HG03378 (cell line): ENCODE measurements at regions not wholly inside any gene's neighbourhood (a gene's known extent, or its start where the extent isn't known, plus 50 kb on each side); places are given as distances from the start of the nearest gene placed in this dataset.

Source experiments
- ATAC-seq: cut with Tn5 transposase; IDR thresholded peaks from one replicate; pipeline ENCODE4 v1.9.1; 2021; ENCODE audit warnings: mild to moderate bottlenecking, moderate library complexity; ENCODE audit not compliant: unreplicated experiment

GRCh38 chr14:54207476-54208462 lies 189.0 kb upstream of the CDKN3 start:
- no peak for ATAC-seq

GRCh38 chr14:54208751-54209150 lies 188.1 kb upstream of the CDKN3 start:
- ATAC-seq: no peak

- no peak for ATAC-seq
Observed at GRCh38 chr14:54209511-54210250, 187.1 kb upstream of the CDKN3 start.

GRCh38 chr14:54211551-54212308 lies 185.1 kb upstream of the CDKN3 start:
- no peak for ATAC-seq

GRCh38 chr14:54213536-54213935 lies 183.3 kb upstream of the CDKN3 start:
- no peak for ATAC-seq

GRCh38 chr14:54216827-54217226 lies 180.0 kb upstream of the CDKN3 start:
- ATAC-seq: no peak

- ATAC-seq: no peak
Observed at GRCh38 chr14:54219261-54220070, 177.3 kb upstream of the CDKN3 start.

GRCh38 chr14:54220071-54220703 lies 176.6 kb upstream of the CDKN3 start:
- ATAC-seq: no peak

GRCh38 chr14:54220704-54221431 lies 175.9 kb upstream of the CDKN3 start:
- ATAC-seq: no peak

- no peak for ATAC-seq
Observed at GRCh38 chr14:54221432-54221803, 175.4 kb upstream of the CDKN3 start.

- no peak for ATAC-seq
Observed at GRCh38 chr14:54221971-54222370, 174.8 kb upstream of the CDKN3 start.

GRCh38 chr14:54223831-54224402 lies 172.9 kb upstream of the CDKN3 start:
- no peak for ATAC-seq

- no peak for ATAC-seq
Observed at GRCh38 chr14:54225457-54226060, 171.2 kb upstream of the CDKN3 start.

GRCh38 chr14:54226103-54226502 lies 170.7 kb upstream of the CDKN3 start:
- ATAC-seq: no peak

GRCh38 chr14:54226558-54226957 lies 170.2 kb upstream of the CDKN3 start:
- no peak for ATAC-seq

GRCh38 chr14:54229136-54229535 lies 167.7 kb upstream of the CDKN3 start:
- no peak for ATAC-seq

GRCh38 chr14:54230645-54231044 lies 166.2 kb upstream of the CDKN3 start:
- no peak for ATAC-seq

GRCh38 chr14:54232735-54233134 lies 164.1 kb upstream of the CDKN3 start:
- ATAC-seq: no peak

GRCh38 chr14:54241517-54241916 lies 155.3 kb upstream of the CDKN3 start:
- ATAC-seq: no peak
